ENCODE measurements at regions not wholly inside any gene's neighbourhood (a gene's known extent, or its start where the extent isn't known, plus 50 kb on each side); places are given as distances from the start of the nearest gene placed in this dataset.

GRCh38 chr11:80686889-80687288, 1246.1 kb upstream of the TENM4 start:
- TF ChIP-seq POLR2A (IDR thresholded peaks at IDR 0.05; ENCODE audit: low read depth, low read length) (no peak), EZH2 (IDR thresholded peaks at IDR 0.05; ENCODE audit: borderline replicate concordance, low read depth, low read length, severe bottlenecking) (no peak), POLR2AphosphoS5 (IDR thresholded peaks at IDR 0.05; ENCODE audit: insufficient read depth, low read depth, low read length) (no peak), JUN (IDR thresholded peaks at IDR 0.05; ENCODE audit: borderline replicate concordance, insufficient read depth, insufficient read length, low read depth) (no peak), MYC (IDR thresholded peaks at IDR 0.05; ENCODE audit: low read depth, low read length) (no peak)
- TF ChIP-seq, protein P1, sequence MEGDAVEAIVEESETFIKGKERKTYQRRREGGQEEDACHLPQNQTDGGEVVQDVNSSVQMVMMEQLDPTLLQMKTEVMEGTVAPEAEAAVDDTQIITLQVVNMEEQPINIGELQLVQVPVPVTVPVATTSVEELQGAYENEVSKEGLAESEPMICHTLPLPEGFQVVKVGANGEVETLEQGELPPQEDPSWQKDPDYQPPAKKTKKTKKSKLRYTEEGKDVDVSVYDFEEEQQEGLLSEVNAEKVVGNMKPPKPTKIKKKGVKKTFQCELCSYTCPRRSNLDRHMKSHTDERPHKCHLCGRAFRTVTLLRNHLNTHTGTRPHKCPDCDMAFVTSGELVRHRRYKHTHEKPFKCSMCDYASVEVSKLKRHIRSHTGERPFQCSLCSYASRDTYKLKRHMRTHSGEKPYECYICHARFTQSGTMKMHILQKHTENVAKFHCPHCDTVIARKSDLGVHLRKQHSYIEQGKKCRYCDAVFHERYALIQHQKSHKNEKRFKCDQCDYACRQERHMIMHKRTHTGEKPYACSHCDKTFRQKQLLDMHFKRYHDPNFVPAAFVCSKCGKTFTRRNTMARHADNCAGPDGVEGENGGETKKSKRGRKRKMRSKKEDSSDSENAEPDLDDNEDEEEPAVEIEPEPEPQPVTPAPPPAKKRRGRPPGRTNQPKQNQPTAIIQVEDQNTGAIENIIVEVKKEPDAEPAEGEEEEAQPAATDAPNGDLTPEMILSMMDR (IDR thresholded peaks at IDR 0.05; ENCODE audit: extremely low read depth in 1 of 2, insufficient read depth in 1 of 2, low read depth in 1 of 2, low read length in 2 of 2) = no peak
- TF ChIP-seq, protein P2, sequence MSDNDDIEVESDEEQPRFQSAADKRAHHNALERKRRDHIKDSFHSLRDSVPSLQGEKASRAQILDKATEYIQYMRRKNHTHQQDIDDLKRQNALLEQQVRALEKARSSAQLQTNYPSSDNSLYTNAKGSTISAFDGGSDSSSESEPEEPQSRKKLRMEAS (IDR thresholded peaks at IDR 0.05; ENCODE audit: insufficient read depth, insufficient read length) = no peak
